Astrocyte (in vitro differentiated cells and primary cell): ENCODE measurements at regions not wholly inside any gene's neighbourhood (a gene's known extent, or its start where the extent isn't known, plus 50 kb on each side); places are given as distances from the start of the nearest gene placed in this dataset.

ENCODE experiments used
- CTCF ChIP-seq: IDR thresholded peaks from 2 replicates; pipeline ENCODE4 v1.5.1; 2011; ENCODE audit warnings: low read depth, mild to moderate bottlenecking, inconsistent platforms, low read length, moderate library complexity; ENCODE audit not compliant: insufficient read depth
- EZH2 ChIP-seq: IDR thresholded peaks from 2 replicates; pipeline ENCODE4 v1.6.1; 2012; ENCODE audit warnings: mild to moderate bottlenecking, low read length, inconsistent platforms; ENCODE audit not compliant: insufficient read depth

DNA sequence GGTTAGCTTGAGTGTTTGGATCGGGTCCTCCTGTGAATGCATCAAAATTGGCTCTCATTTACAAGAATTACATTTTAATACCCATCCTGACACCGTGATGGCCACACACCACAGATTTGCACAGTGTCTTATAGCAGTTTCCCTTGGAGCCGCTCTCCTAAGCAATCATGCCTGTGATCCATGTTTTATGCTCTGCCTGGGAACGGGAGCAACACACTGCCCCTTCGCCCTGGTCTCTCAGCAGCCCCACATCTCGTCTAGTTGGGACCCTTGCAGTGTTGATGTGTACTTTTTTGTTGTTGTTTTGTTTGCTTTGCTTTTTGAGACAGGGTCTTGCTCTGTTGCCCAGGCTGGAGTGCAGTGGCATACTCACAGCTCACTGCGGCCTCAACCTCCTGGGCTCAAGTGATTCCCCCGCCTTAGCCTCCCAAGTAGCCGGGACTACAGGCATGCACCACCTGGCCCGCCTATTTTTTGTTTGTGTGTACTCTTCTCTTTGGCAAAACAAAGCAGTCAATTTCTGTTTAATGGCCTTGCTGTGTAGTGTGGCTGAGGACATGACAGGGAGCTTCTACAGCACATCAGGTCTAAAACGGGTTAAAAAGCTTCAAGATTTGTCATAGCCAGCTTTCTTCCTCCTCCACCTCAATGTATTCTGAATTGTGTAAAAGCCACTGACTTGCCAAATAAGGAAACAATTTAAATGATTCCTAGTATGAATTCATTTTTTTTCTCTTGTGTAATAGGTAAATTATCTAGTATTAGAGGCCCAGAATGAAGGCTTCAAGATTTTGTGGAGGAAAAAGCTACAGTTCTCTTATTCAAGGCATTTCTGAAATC lies 101.6 kb upstream of the TBCA start:
- TF ChIP-seq CTCF, result no peak
- no peak for TF ChIP-seq EZH2
